ENCODE measurements at regions not wholly inside any gene's neighbourhood (a gene's known extent, or its start where the extent isn't known, plus 50 kb on each side); places are given as distances from the start of the nearest gene placed in this dataset.
"Not testable (repeated sequence)": the region's sequence is repeated elsewhere in the genome, so short reads cannot be mapped to it uniquely, and the experiment has no call there.

GRCh38 chr3:95586754-95587153, 1227.6 kb upstream of the EPHA6 start:
- DNase-seq (no peak), ATAC-seq (ENCODE audit: insufficient read depth, low read depth) (no peak)
- H2AFZ ChIP-seq (ENCODE audit: low read depth, low read length) = no peak overlapping the region

GRCh38 chr3:95587641-95588040, 1226.8 kb upstream of the EPHA6 start:
- not testable (repeated sequence) for H3K4me3 ChIP-seq (ENCODE audit: low read depth in 1 of 2, low read length in 2 of 2); H3K4me1 ChIP-seq (ENCODE audit: insufficient read depth, low read length); H3K36me3 ChIP-seq (ENCODE audit: insufficient read depth, low read length); H3K79me2 ChIP-seq (ENCODE audit: insufficient read depth, low read length); H2AFZ ChIP-seq (ENCODE audit: low read depth, low read length); H3K4me2 ChIP-seq (ENCODE audit: insufficient read depth, low read length); H3K9me3 ChIP-seq (ENCODE audit: insufficient read depth, low read length, severe bottlenecking); H4K20me1 ChIP-seq (ENCODE audit: insufficient read depth, low read length); H3K9ac ChIP-seq (ENCODE audit: low read depth, low read length); DNase-seq; ATAC-seq (ENCODE audit: insufficient read depth, low read depth); H3K27me3 ChIP-seq (ENCODE audit: insufficient read depth, low read length, poor library complexity); H3K27ac ChIP-seq (ENCODE audit: low read length)

More at GRCh38 chr3:95586754-95587153, 1227.6 kb upstream of the EPHA6 start:
- Histone ChIP-seq H4K20me1 (ENCODE audit: insufficient read depth, low read length) (no peaks in the 10 kb centered on the region), H3K36me3 (ENCODE audit: insufficient read depth, low read length) (no peaks in the 10 kb centered on the region), H3K79me2 (ENCODE audit: insufficient read depth, low read length) (no peaks in the 10 kb centered on the region), H3K9me3 (ENCODE audit: insufficient read depth, low read length, severe bottlenecking) (no peaks in the 10 kb centered on the region), H3K9ac (ENCODE audit: low read depth, low read length) (no peak overlapping the region), H3K4me3 (ENCODE audit: low read depth in 1 of 2, low read length in 2 of 2) (no peak overlapping the region), H3K27me3 (ENCODE audit: insufficient read depth, low read length, poor library complexity) (no peaks in the 10 kb centered on the region), H3K4me1 (ENCODE audit: insufficient read depth, low read length) (no peaks in the 10 kb centered on the region), H3K4me2 (ENCODE audit: insufficient read depth, low read length) (no peak overlapping the region), H3K27ac (ENCODE audit: low read length) (no peak overlapping the region)
- no peak for TF ChIP-seq EZH2 (IDR thresholded peaks at IDR 0.05; ENCODE audit: borderline replicate concordance, low read depth, low read length, severe bottlenecking)
- no peak for TF ChIP-seq CTCF (IDR thresholded peaks at IDR 0.05; ENCODE audit: borderline replicate concordance, extremely low read depth, low read length, poor library complexity, severe bottlenecking)

GRCh38 chr3:95588473-95588872, 1225.9 kb upstream of the EPHA6 start:
- no peak for DNase-seq
- H2AFZ ChIP-seq (ENCODE audit: low read depth, low read length) = no peak overlapping the region
- H3K9me3 ChIP-seq (ENCODE audit: insufficient read depth, low read length, severe bottlenecking) = no peaks in the 10 kb centered on the region
- no peak for ATAC-seq (ENCODE audit: insufficient read depth, low read depth)
- no peak overlapping the region for H3K4me2 ChIP-seq (ENCODE audit: insufficient read depth, low read length)
- H3K4me3 ChIP-seq (ENCODE audit: low read depth in 1 of 2, low read length in 2 of 2) = no peak overlapping the region
- no peaks in the 10 kb centered on the region for H3K27me3 ChIP-seq (ENCODE audit: insufficient read depth, low read length, poor library complexity)
- H3K27ac ChIP-seq (ENCODE audit: low read length) = no peak overlapping the region
- TF ChIP-seq EZH2 (IDR thresholded peaks at IDR 0.05; ENCODE audit: borderline replicate concordance, low read depth, low read length, severe bottlenecking) (no peak), CTCF (IDR thresholded peaks at IDR 0.05; ENCODE audit: borderline replicate concordance, extremely low read depth, low read length, poor library complexity, severe bottlenecking) (no peak)
- H4K20me1 ChIP-seq (ENCODE audit: insufficient read depth, low read length) = no peaks in the 10 kb centered on the region
- no peaks in the 10 kb centered on the region for H3K79me2 ChIP-seq (ENCODE audit: insufficient read depth, low read length)
- no peaks in the 10 kb centered on the region for H3K36me3 ChIP-seq (ENCODE audit: insufficient read depth, low read length)
- H3K4me1 ChIP-seq (ENCODE audit: insufficient read depth, low read length) = no peaks in the 10 kb centered on the region
- no peak overlapping the region for H3K9ac ChIP-seq (ENCODE audit: low read depth, low read length)

- Histone ChIP-seq H4K20me1 (ENCODE audit: insufficient read depth, low read length) (no peaks in the 10 kb centered on the region), H3K9ac (ENCODE audit: low read depth, low read length) (no peak overlapping the region), H3K4me2 (ENCODE audit: insufficient read depth, low read length) (no peak overlapping the region), H3K9me3 (ENCODE audit: insufficient read depth, low read length, severe bottlenecking) (peaks cover 5% of the 10 kb centered on the region), H3K27me3 (ENCODE audit: insufficient read depth, low read length, poor library complexity) (no peaks in the 10 kb centered on the region), H3K27ac (ENCODE audit: low read length) (no peak overlapping the region), H2AFZ (ENCODE audit: low read depth, low read length) (no peak overlapping the region), H3K79me2 (ENCODE audit: insufficient read depth, low read length) (no peaks in the 10 kb centered on the region), H3K36me3 (ENCODE audit: insufficient read depth, low read length) (no peaks in the 10 kb centered on the region), H3K4me3 (ENCODE audit: low read depth in 1 of 2, low read length in 2 of 2) (no peak overlapping the region), H3K4me1 (ENCODE audit: insufficient read depth, low read length) (no peaks in the 10 kb centered on the region)
- DNase-seq (no peak), ATAC-seq (ENCODE audit: insufficient read depth, low read depth) (no peak)
- TF ChIP-seq CTCF (IDR thresholded peaks at IDR 0.05; ENCODE audit: borderline replicate concordance, extremely low read depth, low read length, poor library complexity, severe bottlenecking) (no peak), EZH2 (IDR thresholded peaks at IDR 0.05; ENCODE audit: borderline replicate concordance, low read depth, low read length, severe bottlenecking) (no peak)
Observed at GRCh38 chr3:95595416-95596075, 1218.8 kb upstream of the EPHA6 start.

All from DND-41 (cell line).